H9 (cell line): ENCODE measurements at regions not wholly inside any gene's neighbourhood (a gene's known extent, or its start where the extent isn't known, plus 50 kb on each side); places are given as distances from the start of the nearest gene placed in this dataset.

ENCODE experiments used
- DNase-seq: peaks from one replicate; pipeline ENCODE4 v3.0.0-alpha.2; 2017
- H2AFZ ChIP-seq: one replicate; pipeline ENCODE4 v1.6.1; 2013; ENCODE audit warnings: mild to moderate bottlenecking, low read length, control low read depth, moderate library complexity
- H2AK5ac ChIP-seq: 2 replicates; pipeline ENCODE4 v1.6.1; 2013; ENCODE audit warnings: low read length, control low read depth, mixed read lengths; ENCODE audit not compliant: insufficient read length
- H2BK120ac ChIP-seq: one replicate; pipeline ENCODE4 v1.6.1; 2013; ENCODE audit warnings: low read depth, mild to moderate bottlenecking, low read length, control low read depth, inconsistent platforms; ENCODE audit not compliant: poor library complexity, severe bottlenecking
- H2BK12ac ChIP-seq: 2 replicates; pipeline ENCODE4 v1.6.1; 2013; ENCODE audit warnings: low read length, control low read depth, mixed read lengths, low read depth; ENCODE audit not compliant: insufficient read length
- H2BK15ac ChIP-seq: 2 replicates; pipeline ENCODE4 v1.6.1; 2013; ENCODE audit warnings: low read depth, low read length, control low read depth
- H2BK20ac ChIP-seq: one replicate; pipeline ENCODE4 v1.6.1; 2013; ENCODE audit warnings: low read depth, mild to moderate bottlenecking, low read length, control low read depth, inconsistent platforms; ENCODE audit not compliant: poor library complexity, severe bottlenecking
- H2BK5ac ChIP-seq: 2 replicates; pipeline ENCODE4 v1.6.1; 2013; ENCODE audit warnings: low read length, control low read depth, mixed read lengths; ENCODE audit not compliant: insufficient read length
- H3K14ac ChIP-seq: 2 replicates; pipeline ENCODE4 v1.6.1; 2013; ENCODE audit warnings: low read length, control low read depth; ENCODE audit not compliant: insufficient read depth
- H3K18ac ChIP-seq: 2 replicates; pipeline ENCODE4 v1.6.1; 2013; ENCODE audit warnings: low read depth, mild to moderate bottlenecking, mixed read lengths, low read length, control low read depth; ENCODE audit not compliant: insufficient read length
- H3K23ac ChIP-seq: 2 replicates; pipeline ENCODE4 v1.6.1; 2013; ENCODE audit warnings: low read length, control low read depth, mixed read lengths, low read depth; ENCODE audit not compliant: insufficient read length
- H3K23me2 ChIP-seq: 2 replicates; pipeline ENCODE4 v1.6.1; 2013; ENCODE audit warnings: low read depth, mild to moderate bottlenecking, mixed read lengths, low read length, control low read depth; ENCODE audit not compliant: insufficient read length, poor library complexity, severe bottlenecking
- H3K27ac ChIP-seq: 2 replicates; pipeline ENCODE4 v1.5.1; 2013; ENCODE audit warnings: low read length, control low read depth, mixed read lengths, low read depth; ENCODE audit not compliant: insufficient read length
- H3K27me3 ChIP-seq: 2 replicates; pipeline ENCODE4 v1.6.1; 2013; ENCODE audit warnings: low read length, control low read depth, inconsistent platforms; ENCODE audit not compliant: insufficient read depth
- H3K4ac ChIP-seq: 2 replicates; pipeline ENCODE4 v1.6.1; 2013; ENCODE audit warnings: low read depth, mild to moderate bottlenecking, control low read depth, inconsistent platforms, low read length, moderate library complexity
- H3K4me1 ChIP-seq: 2 replicates; pipeline ENCODE4 v1.6.1; 2013; ENCODE audit warnings: low read length, control low read depth, inconsistent platforms; ENCODE audit not compliant: insufficient read depth
- H3K4me2 ChIP-seq: 2 replicates; pipeline ENCODE4 v1.6.1; 2013; ENCODE audit warnings: low read length, control low read depth, mixed read lengths; ENCODE audit not compliant: insufficient read length, insufficient read depth
- H3K56ac ChIP-seq: 2 replicates; pipeline ENCODE4 v1.6.1; 2013; ENCODE audit warnings: low read depth, mild to moderate bottlenecking, mixed read lengths, low read length, control low read depth; ENCODE audit not compliant: insufficient read length
- H3K79me1 ChIP-seq: 2 replicates; pipeline ENCODE4 v1.6.1; 2013; ENCODE audit warnings: low read depth, mild to moderate bottlenecking, moderate library complexity, low read length, control low read depth, inconsistent platforms; ENCODE audit not compliant: insufficient read depth, poor library complexity, severe bottlenecking
- H3K79me2 ChIP-seq: 2 replicates; pipeline ENCODE4 v1.6.1; 2013; ENCODE audit warnings: low read length, control low read depth, inconsistent platforms; ENCODE audit not compliant: insufficient read depth
- H3K9ac ChIP-seq: 2 replicates; pipeline ENCODE4 v1.6.1; 2013; ENCODE audit warnings: low read length, control low read depth, mixed read lengths; ENCODE audit not compliant: insufficient read length; ENCODE audit errors: extremely low read depth
- H3K9me3 ChIP-seq: one replicate; pipeline ENCODE4 v1.6.1; 2013; ENCODE audit warnings: low read depth, low read length, inconsistent platforms; ENCODE audit not compliant: control insufficient read depth
- H3T11ph ChIP-seq: one replicate; pipeline ENCODE4 v1.6.1; 2013; ENCODE audit warnings: mild to moderate bottlenecking, low read length, control low read depth, inconsistent platforms
- H4K20me1 ChIP-seq: one replicate; pipeline ENCODE4 v1.6.1; 2013; ENCODE audit not compliant: control insufficient read depth, insufficient read length, insufficient read depth
- H4K5ac ChIP-seq: 2 replicates; pipeline ENCODE4 v1.6.1; 2013; ENCODE audit warnings: low read depth, mild to moderate bottlenecking, mixed read lengths, low read length, control low read depth; ENCODE audit not compliant: insufficient read length
- H4K8ac ChIP-seq: replicated peaks from 2 replicates; pipeline ENCODE4 v1.6.1; 2013; ENCODE audit warnings: low read length, control low read depth, mixed read lengths, low read depth; ENCODE audit not compliant: insufficient read length
- H4K91ac ChIP-seq: 2 replicates; pipeline ENCODE4 v1.6.1; 2013; ENCODE audit warnings: low read depth, mild to moderate bottlenecking, moderate library complexity, mixed read lengths, low read length, control low read depth; ENCODE audit not compliant: insufficient read length
- H3K27ac Mint-ChIP-seq, 3 experiments: 2 replicates in 2 of 3; 3 replicates in 1 of 3; pipeline ENCODE4 v1.8.0; 2020 to 2021; ENCODE audit warnings: mixed read lengths in 3 of 3, mild to moderate bottlenecking in 1 of 3, moderate library complexity in 1 of 3
- H3K27me3 Mint-ChIP-seq: 2 replicates; pipeline ENCODE4 v1.8.0; 2021; ENCODE audit warnings: low read depth, mild to moderate bottlenecking, moderate library complexity, mixed read lengths
- H3K36me3 Mint-ChIP-seq, 3 experiments: 2 replicates in 2 of 3; 3 replicates in 1 of 3; pipeline ENCODE4 v1.8.0; 2020 to 2021; ENCODE audit warnings: low read depth in 3 of 3, mixed read lengths in 3 of 3; ENCODE audit not compliant: insufficient read depth in 1 of 3
- H3K4me1 Mint-ChIP-seq, 2 experiments: 2 replicates each; pipeline ENCODE4 v1.8.0; 2020; ENCODE audit warnings: mixed read lengths in 2 of 2
- H3K4me3 Mint-ChIP-seq, 2 experiments: 2 replicates in 1 of 2; 3 replicates in 1 of 2; pipeline ENCODE4 v1.8.0; 2020 to 2021; ENCODE audit warnings: mild to moderate bottlenecking in 2 of 2, mixed read lengths in 2 of 2, moderate library complexity in 1 of 2
- H3K9me3 Mint-ChIP-seq, 2 experiments: 2 replicates in 1 of 2; 3 replicates in 1 of 2; pipeline ENCODE4 v1.8.0; 2020; ENCODE audit warnings: mild to moderate bottlenecking in 2 of 2, mixed read lengths in 2 of 2, moderate library complexity in 1 of 2
- CTCF ChIP-seq: fragments of 200-600 bp; sonication (generic); conservative IDR thresholded peaks from 3 replicates; pipeline ENCODE4 v1.8.0; 2021; ENCODE audit warnings: antibody characterized with exemption, mild to moderate bottlenecking

- H2BK12ac ChIP-seq, result no peak overlapping the region
- Mint-ChIP-seq H3K27ac (no peak overlapping the region; a peak in 1 of 7 replicates), H3K4me1 (peaks cover 15 to 18% of the 10 kb centered on the region in 2 experiments), H3K36me3 (no peaks in the 10 kb centered on the region), H3K27me3 (no peaks in the 10 kb centered on the region), H3K9me3 (no peaks in the 10 kb centered on the region), H3K4me3 (no peak overlapping the region)
- H2BK120ac ChIP-seq, result no peak overlapping the region
- H3K4ac ChIP-seq, result no peak overlapping the region
- H2AFZ ChIP-seq, result no peak overlapping the region
- no peak overlapping the region for H4K91ac ChIP-seq
- no peak for DNase-seq
- H4K5ac ChIP-seq, result no peak overlapping the region
- H3K4me2 ChIP-seq, result no peak overlapping the region
- H3K14ac ChIP-seq, result no peak overlapping the region
- H4K8ac ChIP-seq, result no peak overlapping the region
- no peaks in the 10 kb centered on the region for H3K79me2 ChIP-seq
- H2BK5ac ChIP-seq, result no peak overlapping the region
- H2BK15ac ChIP-seq, result no peak overlapping the region
- no peak overlapping the region for H3K27ac ChIP-seq
- no peak overlapping the region for H2BK20ac ChIP-seq
- TF ChIP-seq CTCF, result no peak
- peaks cover 5% of the 10 kb centered on the region; the same call in 1 of the 2 replicates for H3K4me1 ChIP-seq
- H3K18ac ChIP-seq, result no peak overlapping the region
- H3K9ac ChIP-seq, result no peak overlapping the region
- H4K20me1 ChIP-seq, result no peaks in the 10 kb centered on the region
- no peaks in the 10 kb centered on the region for H3K79me1 ChIP-seq
- H3T11ph ChIP-seq, result no peak overlapping the region
- H3K9me3 ChIP-seq, result no peaks in the 10 kb centered on the region
- H3K56ac ChIP-seq, result no peak overlapping the region
- no peaks in the 10 kb centered on the region for H3K23me2 ChIP-seq
- H3K27me3 ChIP-seq, result no peaks in the 10 kb centered on the region
- H2AK5ac ChIP-seq, result no peak overlapping the region
- no peak overlapping the region for H3K23ac ChIP-seq
Measured at GRCh38 chr5:167158588-167158987, 1132.9 kb upstream of the WWC1 start.
